Astrocyte (in vitro differentiated cells and primary cell): ENCODE measurements at regions not wholly inside any gene's neighbourhood (a gene's known extent, or its start where the extent isn't known, plus 50 kb on each side); places are given as distances from the start of the nearest gene placed in this dataset.

Source experiments
- DNase-seq: peaks from one replicate; pipeline ENCODE4 v3.0.0-alpha.2; 2010; ENCODE audit warnings: low read depth
- FAIRE-seq: peaks from 2 replicates; lab custom pipeline; 2011; peaks lifted over from hg19 to GRCh38; lab: Jason Lieb, UNC
- H2AFZ ChIP-seq: 2 replicates; pipeline ENCODE4 v1.6.0; 2012; ENCODE audit warnings: low read depth, low read length, inconsistent platforms
- H3K27ac ChIP-seq: 2 replicates; pipeline ENCODE4 v1.5.1; 2011; ENCODE audit warnings: low read depth, low read length, inconsistent platforms
- H3K27me3 ChIP-seq: 2 replicates; pipeline ENCODE4 v1.6.0; 2011; ENCODE audit warnings: low read length, inconsistent platforms; ENCODE audit not compliant: insufficient read depth
- H3K36me3 ChIP-seq: 2 replicates; pipeline ENCODE4 v1.5.1; 2011; ENCODE audit warnings: low read length, inconsistent platforms; ENCODE audit not compliant: insufficient read depth
- H3K4me1 ChIP-seq: 2 replicates; pipeline ENCODE4 v1.5.1; 2011; ENCODE audit warnings: low read length, inconsistent platforms; ENCODE audit not compliant: insufficient read depth
- H3K4me2 ChIP-seq: 2 replicates; pipeline ENCODE4 v1.6.0; 2012; ENCODE audit warnings: low read length, inconsistent platforms
- H3K4me3 ChIP-seq: 2 replicates; pipeline ENCODE4 v1.5.1; 2011; ENCODE audit warnings: low read depth, mild to moderate bottlenecking, low read length, inconsistent platforms; ENCODE audit not compliant: insufficient read depth
- H3K79me2 ChIP-seq: 2 replicates; pipeline ENCODE4 v1.6.0; 2012; ENCODE audit warnings: mild to moderate bottlenecking, low read length, inconsistent platforms; ENCODE audit not compliant: insufficient read depth
- H3K9ac ChIP-seq: 2 replicates; pipeline ENCODE4 v1.6.0; 2012; ENCODE audit warnings: mild to moderate bottlenecking, low read length, inconsistent platforms
- H3K9me3 ChIP-seq: 2 replicates; pipeline ENCODE4 v1.5.1; 2012; ENCODE audit warnings: low read depth, mild to moderate bottlenecking, low read length, inconsistent platforms; ENCODE audit not compliant: insufficient read depth
- H4K20me1 ChIP-seq: 2 replicates; pipeline ENCODE4 v1.6.0; 2012; ENCODE audit warnings: low read length, inconsistent platforms; ENCODE audit not compliant: insufficient read depth
- H3K27ac Mint-ChIP-seq: one replicate; pipeline ENCODE4 v1.8.0; 2021; ENCODE audit warnings: mild to moderate bottlenecking, mixed read lengths; ENCODE audit not compliant: unreplicated experiment
- H3K27me3 Mint-ChIP-seq: one replicate; pipeline ENCODE4 v1.8.0; 2021; ENCODE audit warnings: low read depth, mixed read lengths; ENCODE audit not compliant: unreplicated experiment
- H3K36me3 Mint-ChIP-seq: one replicate; pipeline ENCODE4 v1.8.0; 2021; ENCODE audit warnings: low read depth, mixed read lengths; ENCODE audit not compliant: unreplicated experiment
- H3K4me1 Mint-ChIP-seq: one replicate; pipeline ENCODE4 v1.8.0; 2021; ENCODE audit warnings: low read depth, mixed read lengths; ENCODE audit not compliant: unreplicated experiment
- H3K4me3 Mint-ChIP-seq: one replicate; pipeline ENCODE4 v1.8.0; 2021; ENCODE audit warnings: mild to moderate bottlenecking, moderate library complexity, mixed read lengths; ENCODE audit not compliant: unreplicated experiment
- H3K9me3 Mint-ChIP-seq: one replicate; pipeline ENCODE4 v1.8.0; 2021; ENCODE audit warnings: mild to moderate bottlenecking, mixed read lengths; ENCODE audit not compliant: unreplicated experiment
- EZH2 ChIP-seq: IDR thresholded peaks from 2 replicates; pipeline ENCODE4 v1.6.1; 2012; ENCODE audit warnings: mild to moderate bottlenecking, low read length, inconsistent platforms; ENCODE audit not compliant: insufficient read depth
- TF ChIP-seq, protein P1 (sequence below): IDR thresholded peaks from 2 replicates; pipeline ENCODE4 v1.5.1; 2011; ENCODE audit warnings: low read depth, mild to moderate bottlenecking, inconsistent platforms, low read length, moderate library complexity; ENCODE audit not compliant: insufficient read depth

DNA sequence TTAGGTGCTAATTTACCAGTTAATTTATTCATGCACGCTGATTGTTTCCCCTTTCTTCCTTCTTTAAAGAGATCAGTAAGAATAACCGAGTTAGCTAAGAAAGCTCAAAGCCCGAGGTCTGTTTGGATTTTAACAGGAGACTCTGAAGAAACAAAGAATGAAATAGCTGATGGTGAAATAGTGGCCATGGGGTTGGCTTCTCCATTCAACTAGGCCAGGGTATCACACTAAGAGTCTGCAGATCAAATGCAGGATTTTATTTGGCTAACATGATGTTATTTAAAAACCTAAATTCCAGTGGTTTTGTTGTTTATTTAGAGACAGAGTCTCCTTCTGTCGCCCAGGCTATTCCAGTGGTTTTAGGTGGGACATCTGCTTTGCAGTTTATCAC is 65.2 kb upstream of the SYPL1 start:
- Histone ChIP-seq H3K9ac (no peak overlapping the region), H3K79me2 (no peaks in the 10 kb centered on the region), H2AFZ (no peak overlapping the region), H3K27ac (no peak overlapping the region), H3K4me1 (peaks cover 2% of the 10 kb centered on the region), H3K4me3 (no peak overlapping the region), H3K36me3 (no peaks in the 10 kb centered on the region), H4K20me1 (no peaks in the 10 kb centered on the region), H3K9me3 (no peaks in the 10 kb centered on the region), H3K27me3 (peaks cover 4% of the 10 kb centered on the region), H3K4me2 (no peak overlapping the region)
- no peaks in the 10 kb centered on the region for H3K4me1 Mint-ChIP-seq
- no peak overlapping the region for H3K27ac Mint-ChIP-seq
- TF ChIP-seq, protein P1, sequence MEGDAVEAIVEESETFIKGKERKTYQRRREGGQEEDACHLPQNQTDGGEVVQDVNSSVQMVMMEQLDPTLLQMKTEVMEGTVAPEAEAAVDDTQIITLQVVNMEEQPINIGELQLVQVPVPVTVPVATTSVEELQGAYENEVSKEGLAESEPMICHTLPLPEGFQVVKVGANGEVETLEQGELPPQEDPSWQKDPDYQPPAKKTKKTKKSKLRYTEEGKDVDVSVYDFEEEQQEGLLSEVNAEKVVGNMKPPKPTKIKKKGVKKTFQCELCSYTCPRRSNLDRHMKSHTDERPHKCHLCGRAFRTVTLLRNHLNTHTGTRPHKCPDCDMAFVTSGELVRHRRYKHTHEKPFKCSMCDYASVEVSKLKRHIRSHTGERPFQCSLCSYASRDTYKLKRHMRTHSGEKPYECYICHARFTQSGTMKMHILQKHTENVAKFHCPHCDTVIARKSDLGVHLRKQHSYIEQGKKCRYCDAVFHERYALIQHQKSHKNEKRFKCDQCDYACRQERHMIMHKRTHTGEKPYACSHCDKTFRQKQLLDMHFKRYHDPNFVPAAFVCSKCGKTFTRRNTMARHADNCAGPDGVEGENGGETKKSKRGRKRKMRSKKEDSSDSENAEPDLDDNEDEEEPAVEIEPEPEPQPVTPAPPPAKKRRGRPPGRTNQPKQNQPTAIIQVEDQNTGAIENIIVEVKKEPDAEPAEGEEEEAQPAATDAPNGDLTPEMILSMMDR = no peak
- TF ChIP-seq EZH2 = no peak
- DNase-seq = no peak
- FAIRE-seq = no peak
- no peak overlapping the region for H3K4me3 Mint-ChIP-seq
- H3K36me3 Mint-ChIP-seq = no peaks in the 10 kb centered on the region
- peaks cover 17% of the 10 kb centered on the region for H3K27me3 Mint-ChIP-seq
- H3K9me3 Mint-ChIP-seq = no peaks in the 10 kb centered on the region

DNA sequence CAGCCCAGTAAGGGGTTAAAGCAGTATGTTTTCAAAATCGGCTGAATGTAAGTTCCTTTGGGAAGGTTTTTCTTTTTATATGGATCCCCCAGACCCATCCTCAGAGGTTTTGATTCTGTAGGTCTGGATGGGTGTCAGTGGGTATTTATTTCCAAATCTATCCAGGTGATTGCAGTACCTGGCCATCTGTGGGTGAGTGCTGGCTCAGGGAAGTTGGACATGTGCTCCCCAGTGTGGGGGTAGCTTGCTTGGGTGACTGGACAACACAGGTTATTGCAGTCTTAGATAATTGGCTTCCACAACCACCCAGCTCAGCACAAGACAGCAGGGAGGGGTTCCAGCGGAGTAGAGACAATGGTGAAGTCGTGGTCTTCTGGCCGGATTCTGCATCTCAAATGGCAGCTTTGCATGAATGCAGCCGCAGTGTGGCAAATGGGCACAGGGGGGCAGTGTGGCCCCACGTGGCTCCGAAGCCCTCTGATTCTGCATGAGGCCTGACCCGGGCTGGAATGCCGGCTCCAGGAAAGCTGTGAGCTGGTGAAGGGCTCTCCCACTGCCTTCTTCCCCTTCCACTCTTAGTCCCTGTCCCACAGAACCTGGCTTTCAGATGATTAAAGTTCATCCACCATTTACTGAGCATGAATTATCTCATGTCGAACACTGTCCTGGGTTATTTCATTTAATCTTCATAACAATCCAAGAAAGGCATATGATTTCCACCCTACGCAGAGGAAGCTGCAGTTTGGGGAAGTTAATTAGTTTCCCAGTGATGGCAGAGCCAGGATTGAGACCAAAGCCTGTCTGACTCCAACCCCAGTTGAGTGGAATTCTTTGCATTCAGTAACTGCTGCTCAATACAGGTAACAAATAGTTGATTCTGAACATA is 64.5 kb upstream of the SYPL1 start:
- no peaks in the 10 kb centered on the region for H3K36me3 Mint-ChIP-seq
- H3K27ac Mint-ChIP-seq = no peak overlapping the region
- DNase-seq (peak; percentile 25), FAIRE-seq (no peak)
- Histone ChIP-seq H3K9me3 (no peaks in the 10 kb centered on the region), H3K79me2 (no peaks in the 10 kb centered on the region), H3K4me1 (peaks cover 2% of the 10 kb centered on the region), H3K9ac (no peak overlapping the region), H3K27me3 (peaks cover 4% of the 10 kb centered on the region), H3K4me3 (no peak overlapping the region), H3K27ac (no peak overlapping the region), H3K36me3 (no peaks in the 10 kb centered on the region), H3K4me2 (no peak overlapping the region), H2AFZ (peak overlapping the region; percentile 30), H4K20me1 (no peaks in the 10 kb centered on the region)
- no peaks in the 10 kb centered on the region for H3K4me1 Mint-ChIP-seq
- no peaks in the 10 kb centered on the region for H3K9me3 Mint-ChIP-seq
- H3K4me3 Mint-ChIP-seq = peak overlapping the region; percentile 52
- no peak for TF ChIP-seq EZH2
- TF ChIP-seq, protein P1 = peak; percentile 95
- H3K27me3 Mint-ChIP-seq = peaks cover 17% of the 10 kb centered on the region

DNA sequence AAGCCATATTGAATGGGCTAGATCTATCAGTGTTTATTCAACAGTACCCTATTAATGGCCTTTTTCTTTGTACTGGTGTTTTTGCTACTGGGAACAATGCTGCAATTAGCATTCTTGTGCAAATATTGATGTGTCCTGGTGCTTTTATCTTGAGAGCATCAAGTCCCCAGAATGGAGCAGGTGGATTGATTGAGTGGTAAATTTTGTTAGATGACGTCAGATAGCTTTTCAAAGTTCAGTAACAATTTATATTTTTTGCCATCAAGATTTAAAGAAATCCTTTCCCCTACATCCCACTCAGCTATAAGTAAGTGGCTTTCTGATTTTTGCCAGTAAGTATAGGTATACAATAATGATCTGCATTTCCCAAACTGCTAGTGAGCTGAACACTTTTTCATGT is 63.4 kb upstream of the SYPL1 start:
- H3K9me3 Mint-ChIP-seq = no peaks in the 10 kb centered on the region
- H2AFZ ChIP-seq = no peak overlapping the region
- no peaks in the 10 kb centered on the region for H3K4me1 Mint-ChIP-seq
- no peak overlapping the region for H3K27ac Mint-ChIP-seq
- no peak overlapping the region for H3K9ac ChIP-seq
- H3K79me2 ChIP-seq = no peaks in the 10 kb centered on the region
- no peaks in the 10 kb centered on the region for H3K36me3 Mint-ChIP-seq
- no peak for FAIRE-seq
- H3K9me3 ChIP-seq = no peaks in the 10 kb centered on the region
- peaks cover 2% of the 10 kb centered on the region for H3K4me1 ChIP-seq
- H3K27me3 ChIP-seq = peaks cover 4% of the 10 kb centered on the region
- no peak overlapping the region for H3K4me2 ChIP-seq
- TF ChIP-seq, protein P1 = no peak
- TF ChIP-seq EZH2 = no peak
- H3K36me3 ChIP-seq = no peaks in the 10 kb centered on the region
- H3K27me3 Mint-ChIP-seq = peaks cover 11% of the 10 kb centered on the region
- no peak overlapping the region for H3K4me3 ChIP-seq
- H3K4me3 Mint-ChIP-seq = no peak overlapping the region
- DNase-seq = no peak
- H3K27ac ChIP-seq = no peak overlapping the region
- no peaks in the 10 kb centered on the region for H4K20me1 ChIP-seq
